BLaER1 treated with 17β-estradiol and CSF1 and Interleukin-3, amounts not matched to agents 10 nM and 100 nM (cell line): ENCODE measurements at regions not wholly inside any gene's neighbourhood (a gene's known extent, or its start where the extent isn't known, plus 50 kb on each side); places are given as distances from the start of the nearest gene placed in this dataset.

ENCODE experiments used
- H3K27ac ChIP-seq, 11 experiments: shearing (Covaris generic); formaldehyde crosslinking; 2 replicates each; pipeline ENCODE4 v1.8.1; 2022
- H3K27me3 ChIP-seq, 11 experiments: shearing (Covaris generic); formaldehyde crosslinking; 2 replicates each; pipeline ENCODE4 v1.8.1; 2022
- H3K36me3 ChIP-seq, 11 experiments: shearing (Covaris generic); formaldehyde crosslinking; 2 replicates each; pipeline ENCODE4 v1.8.1; 2022
- H3K4me1 ChIP-seq, 10 experiments: shearing (Covaris generic); formaldehyde crosslinking; 2 replicates each; pipeline ENCODE4 v1.8.1; 2022
- H3K4me2 ChIP-seq, 11 experiments: shearing (Covaris generic); formaldehyde crosslinking; 2 replicates each; pipeline ENCODE4 v1.8.1; 2022
- H3K4me3 ChIP-seq, 10 experiments: shearing (Covaris generic); formaldehyde crosslinking; 2 replicates each; pipeline ENCODE4 v1.8.1; 2022
- H3K9ac ChIP-seq, 11 experiments: shearing (Covaris generic); formaldehyde crosslinking; 2 replicates each; pipeline ENCODE4 v1.8.1; 2022
- H3K9me3 ChIP-seq, 11 experiments: shearing (Covaris generic); formaldehyde crosslinking; replicated peaks in 1 of 11; 2 replicates each; pipeline ENCODE4 v1.8.1; 2022
- H4K20me1 ChIP-seq, 11 experiments: shearing (Covaris generic); formaldehyde crosslinking; 2 replicates each; pipeline ENCODE4 v1.8.1; 2022
- Cebpa-rat ChIP-seq, 11 experiments: shearing (Covaris generic); IDR thresholded peaks; 2 replicates each; pipeline ENCODE4 v1.8.1; 2022

GRCh38 chr18:43668866-43669265 is 391.6 kb upstream of the SYT4 start:
- H3K9ac ChIP-seq = no peak overlapping the region
- H3K27ac ChIP-seq = no peak overlapping the region
- no peaks in the 10 kb centered on the region for H3K4me1 ChIP-seq
- no peak overlapping the region for H3K4me3 ChIP-seq
- no peaks in the 10 kb centered on the region for H3K9me3 ChIP-seq
- H3K4me2 ChIP-seq = no peak overlapping the region
- H3K36me3 ChIP-seq = no peaks in the 10 kb centered on the region
- no peaks in the 10 kb centered on the region for H4K20me1 ChIP-seq
- TF ChIP-seq Cebpa-rat (IDR thresholded peaks at IDR 0.05) = no peak
- H3K27me3 ChIP-seq = no peaks in the 10 kb centered on the region

DNA sequence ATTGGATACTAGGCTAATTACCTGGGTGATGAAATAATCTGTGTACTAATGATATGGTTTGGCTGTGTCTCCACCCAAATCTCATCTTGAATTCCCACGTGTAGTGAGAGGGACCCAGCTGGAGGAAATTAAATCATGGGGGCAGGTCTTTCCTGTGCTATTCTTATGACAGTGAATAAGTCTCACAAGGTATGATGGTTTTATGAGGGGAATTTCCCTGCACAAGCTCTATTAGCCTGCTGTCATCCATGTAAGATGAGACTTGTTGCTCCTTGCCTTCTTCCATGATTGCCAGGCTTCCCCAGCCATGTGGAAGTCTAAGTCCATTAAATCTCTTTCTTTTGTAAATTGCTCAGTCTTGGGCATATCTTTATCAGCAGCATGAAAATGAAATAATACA is 394.1 kb upstream of the SYT4 start:
- no peaks in the 10 kb centered on the region for H3K4me1 ChIP-seq
- H3K27me3 ChIP-seq = no peaks in the 10 kb centered on the region
- H3K27ac ChIP-seq = no peak overlapping the region
- H3K36me3 ChIP-seq = no peaks in the 10 kb centered on the region
- H4K20me1 ChIP-seq = no peaks in the 10 kb centered on the region
- TF ChIP-seq Cebpa-rat (IDR thresholded peaks at IDR 0.05) = no peak
- no peak overlapping the region for H3K4me2 ChIP-seq
- H3K9ac ChIP-seq = no peak overlapping the region
- H3K9me3 ChIP-seq = no peaks in the 10 kb centered on the region
- no peak overlapping the region for H3K4me3 ChIP-seq

- Histone ChIP-seq H3K27me3 (no peaks in the 10 kb centered on the region), H3K27ac (no peak overlapping the region), H4K20me1 (no peaks in the 10 kb centered on the region), H3K4me2 (no peak overlapping the region), H3K4me3 (no peak overlapping the region), H3K9ac (no peak overlapping the region), H3K4me1 (no peaks in the 10 kb centered on the region), H3K36me3 (no peaks in the 10 kb centered on the region), H3K9me3 (no peaks in the 10 kb centered on the region)
- no peak for TF ChIP-seq Cebpa-rat (IDR thresholded peaks at IDR 0.05)
Measured at GRCh38 chr18:43680096-43680495, 402.8 kb upstream of the SYT4 start.

DNA sequence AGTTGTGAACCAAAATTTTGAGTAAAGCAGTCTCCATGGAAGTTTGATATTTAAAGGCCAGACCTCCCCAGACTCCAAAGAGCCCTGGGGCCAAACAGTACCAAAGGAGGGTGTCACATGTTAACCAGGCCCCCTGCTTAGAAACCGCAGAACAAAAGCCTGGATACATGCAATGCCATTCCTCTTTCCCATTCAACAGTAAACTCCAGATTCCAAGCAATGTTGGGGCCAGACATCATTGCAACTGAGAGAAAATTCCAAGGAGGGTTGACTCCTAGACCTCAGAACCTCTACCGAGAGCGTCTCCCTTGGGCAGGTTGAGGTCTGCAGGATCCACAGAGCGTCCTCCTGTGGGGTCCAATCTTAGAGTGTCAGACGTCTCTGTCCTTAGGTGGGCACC is 404.4 kb upstream of the SYT4 start:
- Histone ChIP-seq H3K36me3 (no peaks in the 10 kb centered on the region), H4K20me1 (no peaks in the 10 kb centered on the region), H3K4me3 (no peak overlapping the region), H3K9ac (no peak overlapping the region), H3K27ac (no peak overlapping the region), H3K9me3 (no peaks in the 10 kb centered on the region), H3K27me3 (no peaks in the 10 kb centered on the region), H3K4me1 (no peaks in the 10 kb centered on the region), H3K4me2 (no peak overlapping the region)
- TF ChIP-seq Cebpa-rat (IDR thresholded peaks at IDR 0.05) = no peak

DNA sequence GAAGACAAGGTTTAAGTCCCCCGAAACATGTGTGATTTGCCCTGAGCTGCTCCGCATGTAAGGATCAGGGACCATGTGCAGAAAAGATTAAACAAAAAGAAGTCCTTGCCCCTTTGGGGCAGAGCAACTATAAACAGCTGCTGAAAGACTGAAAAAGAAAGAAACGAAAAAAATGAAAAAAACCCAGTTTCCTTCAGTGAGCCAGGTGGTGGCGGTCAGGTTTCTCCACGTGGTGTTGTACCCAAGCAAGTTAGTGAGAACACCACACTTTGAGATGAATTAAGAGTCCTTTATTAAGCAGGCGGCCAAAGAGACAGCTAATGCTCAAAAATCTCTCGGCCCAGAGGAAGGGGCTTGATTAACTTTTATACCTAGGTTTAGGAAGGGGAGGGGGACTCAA is 404.9 kb upstream of the SYT4 start:
- no peak for TF ChIP-seq Cebpa-rat (IDR thresholded peaks at IDR 0.05)
- H3K27ac ChIP-seq = no peak overlapping the region
- H3K4me1 ChIP-seq = no peaks in the 10 kb centered on the region
- H3K4me3 ChIP-seq = no peak overlapping the region
- no peaks in the 10 kb centered on the region for H3K27me3 ChIP-seq
- no peak overlapping the region for H3K4me2 ChIP-seq
- no peaks in the 10 kb centered on the region for H4K20me1 ChIP-seq
- no peak overlapping the region for H3K9ac ChIP-seq
- H3K36me3 ChIP-seq = no peaks in the 10 kb centered on the region
- no peaks in the 10 kb centered on the region for H3K9me3 ChIP-seq

- H3K9me3 ChIP-seq = peaks cover 0 to 8% (median 0%) of the 10 kb centered on the region in 11 experiments; a peak in 6 of 22 replicates
- H4K20me1 ChIP-seq = no peaks in the 10 kb centered on the region
- no peaks in the 10 kb centered on the region for H3K27me3 ChIP-seq
Measured at GRCh38 chr18:43686709-43687108, 409.4 kb upstream of the SYT4 start.

DNA sequence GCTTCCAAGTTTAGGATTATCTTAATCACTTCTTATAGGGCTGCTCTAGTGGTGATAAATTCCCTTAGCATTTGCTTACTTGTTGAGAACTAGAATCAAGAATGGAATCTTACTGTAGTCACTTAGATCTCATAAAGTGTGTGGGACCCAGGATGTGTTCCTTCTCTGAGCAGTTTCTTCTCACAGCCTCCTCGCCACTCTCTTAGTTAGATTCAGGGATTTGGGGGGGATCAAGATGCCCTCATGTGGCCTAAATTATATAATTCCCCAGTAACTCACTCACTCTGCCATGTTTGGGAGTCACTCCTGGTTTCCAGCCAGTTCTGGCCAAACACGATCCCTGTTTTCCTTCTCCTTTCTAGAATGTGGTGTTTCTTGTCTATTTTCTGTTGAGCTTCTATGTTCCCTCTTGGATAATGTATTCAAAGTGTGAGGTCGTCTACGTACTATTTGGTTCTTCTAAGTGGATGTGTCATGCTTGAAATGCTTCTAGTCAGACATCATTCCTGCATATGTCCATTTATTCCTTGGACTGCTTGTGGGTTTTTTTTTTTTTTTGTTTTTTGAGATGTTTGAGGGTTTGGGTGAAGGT is 414.9 kb upstream of the SYT4 start:
- Histone ChIP-seq H4K20me1 (no peaks in the 10 kb centered on the region), H3K9ac (no peak overlapping the region), H3K4me3 (no peak overlapping the region), H3K4me2 (no peak overlapping the region), H3K27me3 (no peaks in the 10 kb centered on the region), H3K27ac (no peak overlapping the region), H3K4me1 (peaks cover 0 to 4% (median 0%) of the 10 kb centered on the region in 10 experiments; a peak in 1 of 20 replicates), H3K9me3 (peaks cover 0 to 8% (median 0%) of the 10 kb centered on the region in 11 experiments; a peak in 6 of 22 replicates), H3K36me3 (no peaks in the 10 kb centered on the region)
- no peak for TF ChIP-seq Cebpa-rat (IDR thresholded peaks at IDR 0.05)

More at GRCh38 chr18:43686709-43687108, 409.4 kb upstream of the SYT4 start:
- no peak overlapping the region for H3K4me2 ChIP-seq
- peaks cover 0 to 4% (median 0%) of the 10 kb centered on the region in 10 experiments; a peak in 1 of 20 replicates for H3K4me1 ChIP-seq
- TF ChIP-seq Cebpa-rat (IDR thresholded peaks at IDR 0.05) = no peak
- no peak overlapping the region for H3K9ac ChIP-seq
- no peak overlapping the region for H3K27ac ChIP-seq
- no peak overlapping the region for H3K4me3 ChIP-seq
- H3K36me3 ChIP-seq = no peaks in the 10 kb centered on the region

DNA sequence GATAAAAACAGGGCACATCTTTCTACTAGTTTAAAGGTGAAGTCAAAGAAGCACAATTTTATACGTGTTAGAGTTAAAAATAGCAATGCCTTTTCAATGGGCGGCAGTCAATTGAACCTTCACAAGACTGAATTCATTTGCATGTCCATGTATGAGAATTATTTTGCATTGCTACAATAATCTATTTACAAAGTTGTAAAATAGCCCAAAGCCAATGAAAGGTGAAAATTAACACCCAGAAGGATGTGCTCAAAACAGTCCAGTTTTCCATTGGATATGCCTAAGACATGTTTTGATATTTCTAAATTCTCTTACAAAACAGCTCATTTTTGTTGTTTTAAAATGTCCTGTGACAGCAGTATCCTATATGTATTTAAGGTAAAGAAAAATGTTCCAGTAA is 425.1 kb upstream of the SYT4 start:
- no peak overlapping the region for H3K27ac ChIP-seq
- no peak overlapping the region for H3K4me3 ChIP-seq
- H3K27me3 ChIP-seq = no peaks in the 10 kb centered on the region
- H3K9me3 ChIP-seq = no peaks in the 10 kb centered on the region
- H3K36me3 ChIP-seq = no peaks in the 10 kb centered on the region
- no peak overlapping the region for H3K9ac ChIP-seq
- no peaks in the 10 kb centered on the region for H3K4me1 ChIP-seq
- no peak for TF ChIP-seq Cebpa-rat (IDR thresholded peaks at IDR 0.05)
- H4K20me1 ChIP-seq = no peaks in the 10 kb centered on the region
- no peak overlapping the region for H3K4me2 ChIP-seq

DNA sequence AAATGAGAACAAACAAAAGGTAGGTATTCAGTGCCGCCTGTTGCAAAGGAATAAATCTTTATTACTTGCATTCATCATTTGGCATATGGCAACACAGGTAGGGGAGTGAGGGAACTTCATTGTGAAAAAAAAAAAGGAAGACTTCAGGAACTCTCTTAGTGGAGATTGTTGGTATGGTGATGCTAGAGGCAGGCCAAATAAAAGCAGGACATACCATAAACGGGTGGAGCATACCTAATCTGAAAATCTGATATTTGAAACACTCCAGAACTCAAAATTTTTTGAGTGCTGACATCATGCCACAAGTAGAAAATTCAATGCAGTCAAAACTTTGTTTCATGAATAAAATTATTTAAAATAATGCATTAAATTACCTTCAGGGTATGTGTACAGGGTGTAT is 425.8 kb upstream of the SYT4 start:
- Histone ChIP-seq H3K4me3 (no peak overlapping the region), H3K4me1 (no peaks in the 10 kb centered on the region)
- no peak for TF ChIP-seq Cebpa-rat (IDR thresholded peaks at IDR 0.05)

GRCh38 chr18:43705850-43706249 is 428.6 kb upstream of the SYT4 start:
- Histone ChIP-seq H3K27ac (no peak overlapping the region), H3K9me3 (no peaks in the 10 kb centered on the region), H3K4me3 (no peak overlapping the region), H3K9ac (no peak overlapping the region), H3K27me3 (no peaks in the 10 kb centered on the region), H3K4me2 (no peak overlapping the region), H3K36me3 (no peaks in the 10 kb centered on the region), H3K4me1 (no peaks in the 10 kb centered on the region), H4K20me1 (no peaks in the 10 kb centered on the region)
- no peak for TF ChIP-seq Cebpa-rat (IDR thresholded peaks at IDR 0.05)

More for the DNA sequence above, 425.8 kb upstream of the SYT4 start:
- no peaks in the 10 kb centered on the region for H3K36me3 ChIP-seq
- H3K27me3 ChIP-seq = no peaks in the 10 kb centered on the region
- H3K9ac ChIP-seq = no peak overlapping the region
- H3K4me2 ChIP-seq = no peak overlapping the region
- H4K20me1 ChIP-seq = no peaks in the 10 kb centered on the region
- H3K27ac ChIP-seq = no peak overlapping the region
- H3K9me3 ChIP-seq = no peaks in the 10 kb centered on the region
